B cell (primary cell): ENCODE measurements at regions not wholly inside any gene's neighbourhood (a gene's known extent, or its start where the extent isn't known, plus 50 kb on each side); places are given as distances from the start of the nearest gene placed in this dataset.

Experiments used
- ATAC-seq: fragments of 200-7000 bp; cut with Tn5 transposase; one replicate; pipeline ENCODE4 v1.10.0; 2021; ENCODE audit warnings: low read depth, mild to moderate bottlenecking, moderate number of reproducible peaks, moderate library complexity
- CTCF ChIA-PET: fragments of 350-600 bp; sonication (Branson Sonifier 250); formaldehyde crosslinking; loops from one replicate; lab custom pipeline; 2021; ENCODE audit warnings: antibody characterized with exemption, inconsistent platforms; lab: Charles Lee
- POLR2A ChIA-PET: fragments of 350-600 bp; sonication (Branson Sonifier 250); formaldehyde crosslinking; loops from one replicate; lab custom pipeline; 2021; ENCODE audit warnings: antibody characterized with exemption; lab: Charles Lee
- DNase-seq: peaks from one replicate; pipeline ENCODE4 v3.0.0; 2013
- H2AFZ ChIP-seq: 2 replicates; pipeline ENCODE4 v1.6.1; 2012; ENCODE audit warnings: mild to moderate bottlenecking, low read depth, low read length; ENCODE audit not compliant: insufficient read depth, poor library complexity, severe bottlenecking
- H3K27ac ChIP-seq, 2 donors: 1 replicate in 1 of 2; 2 replicates in 1 of 2; pipeline ENCODE4 v1.5.1; 2012 to 2013; ENCODE audit warnings: low read length in 2 of 2, mild to moderate bottlenecking in 2 of 2, moderate library complexity in 1 of 2
- H3K27me3 ChIP-seq, 4 experiments: fragments of 200-600 bp in 1 of 4; sonication (generic) in 1 of 4; replicated peaks in 1 of 4; 1 replicate in 2 of 4; 2 replicates in 2 of 4; pipeline versions ENCODE4 v1.6.1 to v1.7.0; 2013 to 2016; ENCODE audit warnings: low read length in 3 of 4, mild to moderate bottlenecking in 2 of 4, mixed read lengths in 1 of 4, moderate library complexity in 1 of 4; ENCODE audit not compliant: insufficient read depth in 4 of 4, control insufficient read depth in 3 of 4; ENCODE audit errors: control extremely low read depth in 1 of 4
- H3K36me3 ChIP-seq, 2 experiments: replicated peaks in 1 of 2; 1 replicate in 1 of 2; 2 replicates in 1 of 2; pipeline versions ENCODE4 v1.6.1 to v1.7.1; 2013; ENCODE audit warnings: low read length in 1 of 2; ENCODE audit not compliant: insufficient read depth in 2 of 2, control insufficient read depth in 1 of 2; ENCODE audit errors: control extremely low read depth in 1 of 2, extremely low read depth in 1 of 2
- H3K4me1 ChIP-seq, 2 donors: fragments of 200-600 bp in 1 of 2; sonication (generic) in 1 of 2; 1 replicate in 1 of 2; 2 replicates in 1 of 2; pipeline versions ENCODE4 v1.5.1 to v1.6.1; 2013 to 2017; ENCODE audit warnings: low read length in 2 of 2; ENCODE audit not compliant: control insufficient read depth in 2 of 2, insufficient read depth in 2 of 2
- H3K4me2 ChIP-seq: replicated peaks from 2 replicates; pipeline ENCODE3; 2012; ENCODE audit warnings: mild to moderate bottlenecking, low read depth, low read length; ENCODE audit not compliant: poor library complexity, severe bottlenecking
- H3K4me3 ChIP-seq, 5 experiments: fragments of 200-600 bp in 1 of 5; sonication (generic) in 1 of 5; 1 replicate in 3 of 5; 2 replicates in 2 of 5; pipeline versions ENCODE4 v1.5.1 to v1.7.0; 2011 to 2016; ENCODE audit warnings: low read length in 4 of 5, mild to moderate bottlenecking in 4 of 5, low read depth in 2 of 5, control low read depth in 1 of 5, moderate library complexity in 1 of 5; ENCODE audit not compliant: insufficient read depth in 1 of 5; ENCODE audit errors: control extremely low read depth in 1 of 5, extremely low read depth in 1 of 5
- H3K79me2 ChIP-seq: fragments of 200-600 bp; sonication (generic); one replicate; pipeline ENCODE4 v1.6.0; 2016; ENCODE audit warnings: low read length; ENCODE audit not compliant: control insufficient read depth, insufficient read depth
- H3K9ac ChIP-seq: fragments of 200-600 bp; sonication (generic); 2 replicates; pipeline ENCODE4 v1.6.1; 2017; ENCODE audit warnings: mild to moderate bottlenecking, low read length, moderate library complexity
- H3K9me3 ChIP-seq, 3 donors: one replicate each; pipeline versions ENCODE4 v1.6.1 to v1.7.1; 2013; ENCODE audit warnings: low read length in 2 of 3; ENCODE audit not compliant: control insufficient read depth in 2 of 3, insufficient read depth in 1 of 3; ENCODE audit errors: control extremely low read depth in 1 of 3
- H4K20me1 ChIP-seq: 2 replicates; pipeline ENCODE4 v1.6.0; 2012; ENCODE audit warnings: mild to moderate bottlenecking, low read length; ENCODE audit not compliant: insufficient read depth, control insufficient read depth, poor library complexity, severe bottlenecking
- H3K27ac Mint-ChIP-seq: one replicate; pipeline ENCODE4 v1.8.0; 2021; ENCODE audit warnings: mixed read lengths
- H3K27me3 Mint-ChIP-seq: one replicate; pipeline ENCODE4 v1.8.0; 2021; ENCODE audit warnings: mixed read lengths
- H3K4me1 Mint-ChIP-seq: one replicate; pipeline ENCODE4 v1.8.0; 2021; ENCODE audit warnings: mixed read lengths
- H3K4me3 Mint-ChIP-seq: one replicate; pipeline ENCODE4 v1.8.0; 2021; ENCODE audit warnings: mixed read lengths
- H3K9me3 Mint-ChIP-seq: one replicate; pipeline ENCODE4 v1.8.0; 2022; ENCODE audit warnings: mixed read lengths; ENCODE audit not compliant: insufficient read depth
- EZH2 ChIP-seq: IDR thresholded peaks from 2 replicates; pipeline ENCODE4 v1.6.1; 2012; ENCODE audit warnings: borderline replicate concordance, low read depth, mild to moderate bottlenecking, moderate library complexity, low read length; ENCODE audit not compliant: insufficient read depth, poor library complexity, severe bottlenecking
- WGBS: methylation state at CpG from one replicate; pipeline ENCODE4 v1.1.5; 2013; ENCODE audit warnings: missing lambda C conversion rate; ENCODE audit not compliant: insufficient coverage; 5-methylcytosine and 5-hydroxymethylcytosine counted together
- intact Hi-C: fragments of 100-400 bp; cut with micrococcal nuclease; formaldehyde crosslinking; loops from one replicate; pipeline ENCODE4 v1.10.0; 2022
- TF ChIP-seq, protein P1 (sequence below): fragments of 200-600 bp; IDR thresholded peaks from one replicate; pipeline ENCODE4 v1.8.0; 2022; ENCODE audit warnings: antibody characterized with exemption, mild to moderate bottlenecking

DNA sequence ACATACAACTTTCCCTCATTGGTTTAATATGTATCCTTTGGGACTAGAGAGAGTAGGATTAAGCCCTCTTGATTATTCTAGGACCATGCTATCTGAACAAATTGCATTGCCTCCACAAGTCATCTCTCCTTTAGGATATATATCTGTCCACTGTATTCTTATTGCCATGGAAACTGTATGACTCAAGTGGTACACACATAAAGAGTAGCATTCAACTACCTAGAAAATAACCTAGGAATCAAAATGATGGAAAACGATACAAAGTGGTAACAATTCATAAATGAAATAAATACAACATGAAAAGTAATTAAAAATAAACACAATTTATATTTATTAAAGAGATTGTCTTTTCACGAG is 212.1 kb upstream of the P2RY1 start:
- POLR2A ChIA-PET = no interaction called here
- Histone ChIP-seq H3K4me2 (no peak overlapping the region), H3K27ac (no peak overlapping the region), H4K20me1 (no peaks in the 10 kb centered on the region), H3K9me3 (no peaks in the 10 kb centered on the region), H3K79me2 (no peaks in the 10 kb centered on the region), H3K36me3 (no peaks in the 10 kb centered on the region), H2AFZ (no peak overlapping the region), H3K4me1 (no peaks in the 10 kb centered on the region), H3K4me3 (no peak overlapping the region), H3K9ac (no peak overlapping the region), H3K27me3 (no peaks in the 10 kb centered on the region)
- H3K9me3 Mint-ChIP-seq = no peaks in the 10 kb centered on the region
- no peak for ATAC-seq
- no peaks in the 10 kb centered on the region for H3K4me1 Mint-ChIP-seq
- CTCF ChIA-PET = no interaction called here
- intact Hi-C loops = no loop called here
- no peak overlapping the region for H3K27ac Mint-ChIP-seq
- no peak overlapping the region for H3K4me3 Mint-ChIP-seq
- WGBS = no CpG with 5 or more reads among the region's 2 CpGs
- no peak for DNase-seq
- TF ChIP-seq, protein P1, sequence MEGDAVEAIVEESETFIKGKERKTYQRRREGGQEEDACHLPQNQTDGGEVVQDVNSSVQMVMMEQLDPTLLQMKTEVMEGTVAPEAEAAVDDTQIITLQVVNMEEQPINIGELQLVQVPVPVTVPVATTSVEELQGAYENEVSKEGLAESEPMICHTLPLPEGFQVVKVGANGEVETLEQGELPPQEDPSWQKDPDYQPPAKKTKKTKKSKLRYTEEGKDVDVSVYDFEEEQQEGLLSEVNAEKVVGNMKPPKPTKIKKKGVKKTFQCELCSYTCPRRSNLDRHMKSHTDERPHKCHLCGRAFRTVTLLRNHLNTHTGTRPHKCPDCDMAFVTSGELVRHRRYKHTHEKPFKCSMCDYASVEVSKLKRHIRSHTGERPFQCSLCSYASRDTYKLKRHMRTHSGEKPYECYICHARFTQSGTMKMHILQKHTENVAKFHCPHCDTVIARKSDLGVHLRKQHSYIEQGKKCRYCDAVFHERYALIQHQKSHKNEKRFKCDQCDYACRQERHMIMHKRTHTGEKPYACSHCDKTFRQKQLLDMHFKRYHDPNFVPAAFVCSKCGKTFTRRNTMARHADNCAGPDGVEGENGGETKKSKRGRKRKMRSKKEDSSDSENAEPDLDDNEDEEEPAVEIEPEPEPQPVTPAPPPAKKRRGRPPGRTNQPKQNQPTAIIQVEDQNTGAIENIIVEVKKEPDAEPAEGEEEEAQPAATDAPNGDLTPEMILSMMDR = no peak
- TF ChIP-seq EZH2 = no peak
- H3K27me3 Mint-ChIP-seq = peaks cover 4% of the 10 kb centered on the region

DNA sequence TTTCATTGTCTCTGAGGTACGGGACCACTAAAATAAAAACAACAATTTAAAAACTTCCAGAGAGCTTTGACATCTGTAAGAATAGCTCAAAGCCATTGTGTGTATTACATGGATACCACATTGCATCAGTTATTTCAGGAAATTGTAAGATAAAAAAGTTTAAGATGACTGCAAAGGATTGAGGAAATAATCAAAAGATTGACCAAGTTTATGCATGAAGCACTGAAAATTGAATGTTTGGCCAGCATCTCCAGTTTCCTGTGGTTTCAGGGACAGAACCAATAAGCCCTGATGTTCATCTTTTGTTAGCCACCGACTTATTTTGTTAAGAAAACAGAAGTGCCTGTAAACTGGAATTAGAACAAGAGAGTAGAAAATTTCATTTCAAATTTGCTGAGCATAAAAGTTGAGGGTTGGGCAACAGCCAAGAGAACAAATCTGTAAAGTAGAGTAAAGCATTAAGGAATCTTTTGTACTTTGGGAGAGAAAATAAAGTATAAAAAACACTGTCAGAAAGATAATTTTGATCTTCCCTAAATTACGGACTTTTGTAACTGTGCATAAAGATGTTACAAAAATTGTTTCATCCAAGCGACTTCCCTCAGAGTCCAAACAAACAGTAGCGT is 211.5 kb upstream of the P2RY1 start:
- H3K4me3 Mint-ChIP-seq = no peak overlapping the region
- H3K27ac Mint-ChIP-seq = no peak overlapping the region
- CTCF ChIA-PET = no interaction called here
- Histone ChIP-seq H3K27ac (no peak overlapping the region), H3K27me3 (no peaks in the 10 kb centered on the region), H3K36me3 (no peaks in the 10 kb centered on the region), H3K4me1 (no peaks in the 10 kb centered on the region), H3K4me2 (no peak overlapping the region), H3K9me3 (no peaks in the 10 kb centered on the region), H3K9ac (no peak overlapping the region), H2AFZ (no peak overlapping the region), H4K20me1 (no peaks in the 10 kb centered on the region), H3K4me3 (no peak overlapping the region), H3K79me2 (no peaks in the 10 kb centered on the region)
- 13% methylated on average over 1 of the region's 5 CpGs for WGBS
- peaks cover 4% of the 10 kb centered on the region for H3K27me3 Mint-ChIP-seq
- H3K4me1 Mint-ChIP-seq = no peaks in the 10 kb centered on the region
- no peak for TF ChIP-seq EZH2
- TF ChIP-seq, protein P1 = no peak
- H3K9me3 Mint-ChIP-seq = no peaks in the 10 kb centered on the region
- DNase-seq = no peak
- POLR2A ChIA-PET = no interaction called here
- no peak for ATAC-seq
- intact Hi-C loops = no loop called here
